ENCODE measurements at regions not wholly inside any gene's neighbourhood (a gene's known extent, or its start where the extent isn't known, plus 50 kb on each side); places are given as distances from the start of the nearest gene placed in this dataset.

- TF ChIP-seq REST (IDR thresholded peaks at IDR 0.05; ENCODE audit: low read depth) (no peak), ZBTB33 (IDR thresholded peaks at IDR 0.05; ENCODE audit: extremely low read depth, insufficient replicate concordance, low read length) (no peak)
Observed at GRCh38 chr10:43969506-43969905, 320.8 kb upstream of the ZNF32 start (continued).

GRCh38 chr10:43968961-43969360, 320.3 kb upstream of the ZNF32 start:
- Histone ChIP-seq H4K20me1 (ENCODE audit: insufficient read depth) (no peaks in the 10 kb centered on the region), H3K79me2 (ENCODE audit: insufficient read depth, low read length) (no peaks in the 10 kb centered on the region), H3K27ac (ENCODE audit: low read depth, low read length) (no peak overlapping the region), H2AFZ (ENCODE audit: low read depth, low read length, poor library complexity, severe bottlenecking) (no peak overlapping the region), H3K4me1 (ENCODE audit: control insufficient read depth in 1 of 2, insufficient read depth in 2 of 2, low read length in 2 of 2) (no peaks in the 10 kb centered on the region), H3K4me2 (ENCODE audit: low read length) (no peak overlapping the region), H3K9me3 (ENCODE audit: control insufficient read depth in 1 of 2, insufficient read depth in 1 of 2, low read depth in 1 of 2, low read length in 2 of 2) (no peaks in the 10 kb centered on the region), H3K27me3 (ENCODE audit: insufficient read depth, low read length) (peaks cover 28% of the 10 kb centered on the region), H3K9ac (ENCODE audit: low read length) (no peak overlapping the region), H3K9me2 (ENCODE audit: insufficient read depth) (no peaks in the 10 kb centered on the region), H3K4me3 (replicated peaks in 1 of 2; ENCODE audit: low read depth in 1 of 2, low read length in 2 of 2) (no peak overlapping the region), H3K36me3 (ENCODE audit: control insufficient read depth in 1 of 2, insufficient read depth in 2 of 2, low read length in 2 of 2) (no peaks in the 10 kb centered on the region)
- no TSS peak for BruUV-seq (replicated peaks)
- ATAC-seq (no peak), DNase-seq (ENCODE audit: low read depth, low spot score) (no peak)
- ChIA-PET RAD21 (ENCODE audit: low non-redundant PET in 1 of 2, low total read pairs in 2 of 2, uncharacterized antibody in 2 of 2, unreplicated experiment in 2 of 2) (no interaction called here), POLR2A (no interaction called here), CTCF (no interaction called here)
- intact Hi-C loops (cut with micrococcal nuclease), result no loop called here
- no peak for TF ChIP-seq CBX3 (IDR thresholded peaks at IDR 0.05; ENCODE audit: low read depth)

Data from HCT116 (cell line).